HG03045 (cell line): ENCODE measurements at regions not wholly inside any gene's neighbourhood (a gene's known extent, or its start where the extent isn't known, plus 50 kb on each side); places are given as distances from the start of the nearest gene placed in this dataset.
"Not testable (repeated sequence)": the region's sequence is repeated elsewhere in the genome, so short reads cannot be mapped to it uniquely, and the experiment has no call there.

Source experiments
- ATAC-seq: cut with Tn5 transposase; IDR thresholded peaks from one replicate; pipeline ENCODE4 v1.9.1; 2021; ENCODE audit warnings: mild to moderate bottlenecking, moderate library complexity; ENCODE audit not compliant: unreplicated experiment

DNA sequence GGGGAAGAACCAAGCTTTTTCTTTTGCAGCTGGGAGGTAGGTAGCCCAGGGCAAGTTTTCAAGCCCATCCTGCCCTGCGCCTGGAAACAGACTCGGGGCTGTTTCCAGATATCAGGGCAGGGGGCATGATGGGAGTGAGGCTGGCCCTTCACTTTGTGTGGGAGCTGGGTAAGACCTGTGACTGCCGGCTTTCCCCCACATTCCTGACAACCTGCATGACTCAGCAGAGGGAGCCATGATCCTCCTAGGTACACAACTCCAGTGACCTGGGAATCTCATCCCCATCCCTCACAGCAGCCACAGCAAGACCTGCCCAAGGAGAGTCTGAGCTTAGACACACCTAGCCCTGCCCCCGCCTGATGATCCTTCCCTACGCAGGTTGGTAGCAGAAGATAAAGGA is 280.8 kb downstream of the SOX4 start:
- ATAC-seq, result no peak

- ATAC-seq, result not testable (repeated sequence)
These were observed 283.5 kb downstream of the SOX4 start for GRCh38 chr6:21877037-21877436.

- not testable (repeated sequence) for ATAC-seq
These were observed 286.7 kb downstream of the SOX4 start for GRCh38 chr6:21880249-21880648.

GRCh38 chr6:21881969-21882465 is 288.5 kb downstream of the SOX4 start:
- ATAC-seq, result no peak

DNA sequence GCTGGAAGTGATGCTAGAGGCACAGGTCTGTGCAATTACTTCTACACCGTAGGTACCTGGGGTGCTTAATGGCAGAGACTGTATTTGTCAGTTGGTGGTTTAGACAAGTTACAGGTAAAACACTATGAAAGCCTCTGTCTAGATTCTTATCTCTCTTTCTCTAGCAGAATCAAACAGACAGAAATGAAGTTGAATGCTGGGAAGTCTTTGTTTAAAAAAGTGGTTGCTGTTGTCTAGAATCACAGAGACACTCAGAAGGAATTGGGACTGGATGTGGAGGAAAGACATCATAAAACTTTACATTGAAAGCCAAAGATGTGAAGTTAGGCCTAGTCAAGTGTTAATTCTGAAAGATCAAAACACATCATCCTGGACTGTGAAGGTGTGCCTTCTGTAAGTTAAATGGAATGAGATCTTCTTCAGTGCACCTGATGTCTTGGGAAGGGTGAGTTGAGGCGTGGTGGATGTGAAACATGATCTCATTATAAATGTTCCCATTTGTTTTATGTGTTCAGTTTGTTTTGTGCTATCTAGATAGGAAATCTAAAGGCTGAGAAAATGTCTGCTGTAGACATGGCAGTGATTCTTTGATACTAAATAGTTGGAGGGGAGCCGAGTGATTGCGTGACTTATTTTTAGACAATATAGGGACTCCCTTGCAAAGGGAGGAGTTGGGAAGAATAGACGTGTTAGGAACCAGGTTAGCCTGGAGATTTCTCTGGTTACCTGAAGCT is 290.2 kb downstream of the SOX4 start:
- ATAC-seq, result no peak

- ATAC-seq, result no peak
These were observed 291.6 kb downstream of the SOX4 start for GRCh38 chr6:21885111-21885510.

GRCh38 chr6:21885532-21886114 is 292.1 kb downstream of the SOX4 start:
- ATAC-seq, result no peak

DNA sequence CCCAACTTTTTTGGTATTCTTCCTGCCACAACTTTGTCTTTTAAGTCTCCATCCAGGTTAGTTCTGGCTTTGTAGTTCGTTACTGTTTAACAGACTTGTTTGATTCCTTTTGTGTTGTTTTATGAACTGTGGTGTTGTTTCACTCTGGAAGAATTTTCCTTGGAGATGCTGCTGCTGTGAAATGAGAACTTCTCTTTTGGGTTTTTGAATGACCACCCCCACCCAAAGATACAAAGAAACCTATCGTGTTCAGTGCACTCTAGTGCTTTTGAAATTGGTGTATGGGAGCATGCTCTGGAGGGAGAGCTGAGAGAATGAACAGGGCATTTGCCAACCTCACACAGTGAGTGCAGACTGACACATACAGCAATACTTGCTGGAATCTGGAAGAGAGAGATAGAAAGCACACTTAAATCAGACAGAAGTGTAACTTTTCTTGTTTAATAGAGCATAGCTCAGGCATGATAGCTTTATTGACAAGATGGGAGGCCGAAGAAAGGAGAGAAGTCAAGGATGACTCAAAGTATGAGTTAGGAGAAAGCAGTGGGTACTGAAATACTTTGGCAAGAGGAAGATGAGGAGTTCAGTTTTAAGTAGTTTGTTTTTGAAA is 293.1 kb downstream of the SOX4 start:
- ATAC-seq, result no peak

GRCh38 chr6:21887231-21888185 is 294.0 kb downstream of the SOX4 start:
- ATAC-seq, result no peak

DNA sequence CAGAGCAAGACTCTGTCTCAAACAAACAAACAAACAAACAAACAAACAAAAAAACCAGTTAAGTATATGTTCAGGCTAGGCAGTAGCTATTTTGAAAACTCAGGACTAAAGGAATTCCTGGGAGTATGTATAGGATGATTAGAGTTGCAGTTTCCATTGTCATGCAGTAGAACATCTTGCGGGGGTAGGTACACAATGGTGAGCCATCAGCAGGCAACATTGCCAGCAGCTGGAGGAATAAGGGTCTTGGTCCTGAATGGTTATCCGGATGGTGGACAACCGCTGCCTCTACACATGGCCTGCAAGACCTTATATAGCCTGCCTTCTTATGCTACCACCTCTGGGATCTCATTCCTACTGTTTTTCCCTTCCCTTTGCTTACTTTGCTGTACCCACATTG is 297.5 kb downstream of the SOX4 start:
- no peak for ATAC-seq

GRCh38 chr6:21893793-21894192 is 300.2 kb downstream of the SOX4 start:
- ATAC-seq, result no peak

GRCh38 chr6:21895555-21895954 is 302.0 kb downstream of the SOX4 start:
- ATAC-seq, result no peak

DNA sequence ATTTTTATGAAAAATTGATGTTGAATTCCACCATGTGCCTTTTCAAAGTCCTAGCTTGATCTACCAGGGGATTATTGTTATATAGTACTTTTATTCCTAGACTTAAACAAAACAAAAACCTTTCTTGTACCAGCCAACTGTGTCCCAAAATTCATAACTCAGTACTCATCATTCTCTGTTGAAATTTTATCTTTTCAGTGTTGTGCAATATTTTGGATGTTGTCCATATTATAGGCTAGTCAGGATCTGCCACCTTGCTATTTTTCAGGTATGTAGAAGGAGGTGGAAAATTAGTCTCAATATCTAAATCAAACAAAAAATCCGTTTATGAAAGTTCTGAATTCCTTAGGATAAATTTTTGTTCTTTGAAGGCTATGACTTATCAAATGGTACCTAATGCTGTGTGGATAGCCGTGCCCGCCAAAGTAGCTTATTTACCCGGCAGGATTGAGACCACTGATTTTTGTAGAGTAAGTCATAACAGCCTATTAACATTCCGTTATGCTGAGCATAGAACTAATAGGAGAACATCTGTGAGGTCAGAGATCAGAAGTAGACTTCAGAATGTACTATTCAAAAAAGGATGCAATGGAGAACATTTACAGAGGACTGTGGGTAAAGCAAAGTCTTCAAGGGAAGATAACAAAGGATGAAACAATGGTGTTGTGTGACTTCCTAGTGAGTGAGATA is 304.7 kb downstream of the SOX4 start:
- no peak for ATAC-seq

DNA sequence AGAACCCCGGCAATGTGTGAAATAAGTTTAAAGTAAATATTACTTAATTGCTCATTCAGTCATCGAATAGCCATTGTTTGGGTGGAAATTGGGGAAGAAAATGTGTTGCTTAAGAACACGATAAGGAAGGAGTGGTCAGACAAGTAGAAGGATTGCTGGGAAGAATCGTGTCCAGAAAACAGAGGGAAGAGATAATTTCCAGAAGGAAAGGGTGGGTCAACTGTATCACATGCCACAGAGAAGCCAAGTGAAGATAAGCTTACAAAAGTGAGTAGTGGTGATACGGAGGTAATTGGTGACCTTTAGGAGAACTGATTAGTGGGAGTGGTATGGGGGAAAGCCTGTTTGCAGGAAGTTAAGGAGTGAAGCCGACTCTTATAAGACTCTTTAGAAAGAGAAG is 306.2 kb downstream of the SOX4 start:
- no peak for ATAC-seq

DNA sequence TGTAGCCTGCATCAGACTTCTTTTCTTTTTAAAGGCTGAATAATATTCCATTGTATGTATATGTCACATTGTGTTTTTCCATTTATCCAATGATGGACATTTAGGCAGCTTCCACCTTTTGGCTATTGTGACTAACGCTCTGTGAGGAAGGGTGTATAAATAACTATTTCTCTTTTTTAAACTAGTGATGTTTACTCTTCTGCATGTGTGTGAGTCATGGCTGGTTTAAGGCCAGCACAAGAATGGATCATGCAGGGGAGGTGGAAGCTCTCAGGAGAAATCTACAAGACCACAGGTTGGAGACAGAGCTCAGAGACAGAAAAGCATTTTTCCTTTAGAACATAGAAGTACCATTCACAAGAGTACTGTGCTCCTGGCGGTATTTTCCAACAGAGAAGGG is 307.2 kb downstream of the SOX4 start:
- ATAC-seq, result no peak

DNA sequence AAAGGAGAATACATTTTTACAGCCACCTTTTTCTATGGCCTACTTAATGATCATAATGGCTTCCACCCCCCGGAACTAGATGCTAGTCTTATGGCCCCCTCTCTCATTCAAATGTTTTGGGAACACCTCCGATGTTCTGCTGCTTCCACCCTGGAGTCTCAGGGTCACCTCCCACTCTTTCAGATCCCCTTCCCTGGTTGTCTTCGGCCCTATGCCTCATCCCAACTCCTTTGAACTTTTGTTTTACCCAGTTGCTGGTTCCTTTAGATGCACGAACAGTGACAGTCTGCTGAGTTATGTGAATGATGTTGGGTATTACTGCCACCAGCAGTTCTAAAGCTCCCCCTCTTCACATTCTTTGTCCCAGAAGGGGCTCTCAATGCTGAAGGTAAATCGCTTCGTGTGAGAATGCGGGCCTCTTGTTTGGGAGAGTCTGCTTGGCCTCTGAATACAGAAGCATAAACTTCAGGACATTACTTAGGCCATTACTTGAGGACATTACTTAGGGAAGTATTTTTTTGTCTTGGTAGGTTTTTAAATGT is 309.1 kb downstream of the SOX4 start:
- no peak for ATAC-seq

- ATAC-seq, result no peak
These were observed 312.0 kb downstream of the SOX4 start for GRCh38 chr6:21905531-21905930.

DNA sequence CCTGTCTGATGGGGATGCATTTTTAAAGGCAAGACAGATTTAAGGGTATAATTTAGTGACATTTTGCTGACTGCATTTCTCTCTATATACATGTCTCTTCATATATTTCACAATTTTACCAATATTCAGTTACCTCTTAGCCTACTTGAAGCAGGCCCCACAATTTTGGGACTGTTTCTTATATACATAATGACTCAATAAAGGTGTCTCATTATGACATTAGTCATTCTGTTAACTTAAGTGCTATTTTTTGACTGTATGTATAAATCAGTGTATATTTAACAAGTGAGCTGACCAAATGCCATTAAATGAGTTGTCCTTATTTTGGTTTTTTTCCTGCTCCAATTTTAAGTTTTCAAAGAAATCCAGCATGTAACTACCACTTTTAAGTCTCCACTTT is 313.3 kb downstream of the SOX4 start:
- no peak for ATAC-seq

- no peak for ATAC-seq
These were observed 313.7 kb downstream of the SOX4 start for GRCh38 chr6:21907291-21907690.

DNA sequence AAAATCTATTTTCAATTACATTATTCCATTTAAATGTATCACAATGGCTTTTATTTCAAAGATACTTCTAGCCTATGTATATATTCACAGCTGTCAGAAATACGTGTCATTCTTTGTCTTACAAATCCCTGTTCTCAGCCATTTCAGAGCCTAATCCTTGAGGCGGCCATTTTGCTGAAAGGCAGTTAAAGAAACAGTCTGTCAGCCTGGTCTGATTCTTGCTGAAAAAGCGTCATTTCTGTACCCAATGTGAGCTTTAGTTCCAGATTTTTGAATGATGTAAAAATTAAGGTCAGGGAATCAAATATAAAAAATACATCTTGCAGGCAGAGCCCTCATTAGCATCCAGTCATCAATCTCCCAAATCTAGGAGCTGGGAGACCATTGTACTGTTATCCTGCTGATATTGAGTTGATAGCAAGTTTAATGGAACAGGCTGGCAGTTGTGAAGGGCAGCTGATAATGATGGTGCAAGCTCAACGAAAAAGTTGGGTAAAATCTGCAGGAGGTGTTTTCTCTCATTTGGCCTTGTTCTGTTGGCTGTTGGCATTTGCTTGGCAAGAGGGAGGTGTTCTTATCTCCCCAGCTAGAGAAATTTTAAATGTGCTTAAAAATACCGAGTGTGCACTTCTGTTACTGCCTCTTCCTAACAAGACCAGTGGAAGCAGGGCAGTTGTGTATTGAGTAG is 314.8 kb downstream of the SOX4 start:
- ATAC-seq, result no peak
